HAP-1 (cell line): ENCODE measurements at regions not wholly inside any gene's neighbourhood (a gene's known extent, or its start where the extent isn't known, plus 50 kb on each side); places are given as distances from the start of the nearest gene placed in this dataset.

Experiments
- DNase-seq, 2 experiments: peaks; one replicate each; pipeline ENCODE4 v3.0.0-alpha.2; 2016 to 2020; ENCODE audit warnings: low spot score in 2 of 2
- H3K27me3 ChIP-seq: fragments of 250-450 bp; sonication (Bioruptor Pico); 2 replicates; pipeline ENCODE4 v1.5.1; 2020; ENCODE audit warnings: low read depth, mild to moderate bottlenecking, moderate library complexity
- H3K36me3 ChIP-seq: fragments of 250-450 bp; sonication (Bioruptor Pico); replicated peaks from 2 replicates; pipeline ENCODE4 v1.5.1; 2020; ENCODE audit warnings: mild to moderate bottlenecking
- H3K4me1 ChIP-seq: fragments of 250-450 bp; sonication (Bioruptor Pico); 2 replicates; pipeline ENCODE4 v1.5.1; 2020; ENCODE audit warnings: mild to moderate bottlenecking
- H3K4me3 ChIP-seq: fragments of 250-450 bp; sonication (Bioruptor Pico); 2 replicates; pipeline ENCODE4 v1.5.1; 2020; ENCODE audit warnings: mild to moderate bottlenecking, moderate library complexity
- H3K9me3 ChIP-seq: fragments of 250-450 bp; sonication (Bioruptor Pico); 2 replicates; pipeline ENCODE4 v1.5.1; 2020; ENCODE audit warnings: mild to moderate bottlenecking, moderate library complexity
- in situ Hi-C: fragments of 300-500 bp; cut with MboI; formaldehyde crosslinking; loops from 3 replicates; pipeline ENCODE4 v1.14.3; 2020; ENCODE audit warnings: low sequenced_read_pairs, inconsistent platforms, mixed read lengths

- Histone ChIP-seq H3K27me3 (no peaks in the 10 kb centered on the region; the same call in 1 of the 2 replicates), H3K9me3 (no peaks in the 10 kb centered on the region), H3K4me1 (no peaks in the 10 kb centered on the region), H3K4me3 (no peak overlapping the region), H3K36me3 (no peaks in the 10 kb centered on the region)
- DNase-seq = no peak
- in situ Hi-C loops = no loop called here
Measured at GRCh38 chr16:54397190-54397835, 110.7 kb upstream of the IRX3 start.

- no peak for DNase-seq
- H3K4me3 ChIP-seq = no peak overlapping the region
- H3K9me3 ChIP-seq = no peaks in the 10 kb centered on the region
- no peaks in the 10 kb centered on the region; the same call in 1 of the 2 replicates for H3K27me3 ChIP-seq
- H3K4me1 ChIP-seq = no peaks in the 10 kb centered on the region
- in situ Hi-C loops = no loop called here
- H3K36me3 ChIP-seq = no peaks in the 10 kb centered on the region
Measured at GRCh38 chr16:54389836-54390494, 103.4 kb upstream of the IRX3 start.

- H3K27me3 ChIP-seq = no peaks in the 10 kb centered on the region
- H3K4me3 ChIP-seq = no peak overlapping the region
- no peaks in the 10 kb centered on the region for H3K4me1 ChIP-seq
- in situ Hi-C loops = no loop called here
- H3K9me3 ChIP-seq = no peaks in the 10 kb centered on the region; the same call in 1 of the 2 replicates
- DNase-seq = no peak
- H3K36me3 ChIP-seq = no peaks in the 10 kb centered on the region
Measured at GRCh38 chr16:54385141-54385540, 98.6 kb upstream of the IRX3 start.

GRCh38 chr16:54381601-54382313 is 95.2 kb upstream of the IRX3 start:
- Histone ChIP-seq H3K9me3 (no peaks in the 10 kb centered on the region; the same call in 1 of the 2 replicates), H3K27me3 (no peaks in the 10 kb centered on the region), H3K36me3 (no peaks in the 10 kb centered on the region), H3K4me3 (no peak overlapping the region), H3K4me1 (no peaks in the 10 kb centered on the region)
- no peak for DNase-seq
- in situ Hi-C loops = no loop called here

- no peak for DNase-seq
- in situ Hi-C loops = no loop called here
- Histone ChIP-seq H3K9me3 (no peaks in the 10 kb centered on the region), H3K27me3 (no peaks in the 10 kb centered on the region), H3K36me3 (no peaks in the 10 kb centered on the region), H3K4me3 (no peak overlapping the region), H3K4me1 (no peaks in the 10 kb centered on the region)
Measured at GRCh38 chr16:54375071-54375470, 88.5 kb upstream of the IRX3 start.

GRCh38 chr16:54373534-54374520 is 87.2 kb upstream of the IRX3 start:
- no peaks in the 10 kb centered on the region for H3K4me1 ChIP-seq
- H3K4me3 ChIP-seq = no peak overlapping the region
- no peaks in the 10 kb centered on the region for H3K36me3 ChIP-seq
- no peaks in the 10 kb centered on the region for H3K27me3 ChIP-seq
- no peak for DNase-seq
- in situ Hi-C loops = no loop called here
- H3K9me3 ChIP-seq = no peaks in the 10 kb centered on the region

- no peaks in the 10 kb centered on the region for H3K36me3 ChIP-seq
- H3K4me3 ChIP-seq = no peak overlapping the region
- no peaks in the 10 kb centered on the region for H3K4me1 ChIP-seq
- in situ Hi-C loops = no loop called here
- DNase-seq = no peak
- no peaks in the 10 kb centered on the region for H3K27me3 ChIP-seq
- H3K9me3 ChIP-seq = no peaks in the 10 kb centered on the region
Measured at GRCh38 chr16:54370278-54371040, 83.9 kb upstream of the IRX3 start.

GRCh38 chr16:54369861-54370260 is 83.3 kb upstream of the IRX3 start:
- H3K36me3 ChIP-seq = no peaks in the 10 kb centered on the region
- no peaks in the 10 kb centered on the region for H3K9me3 ChIP-seq
- no peak for DNase-seq
- no peak overlapping the region for H3K4me3 ChIP-seq
- no peaks in the 10 kb centered on the region for H3K4me1 ChIP-seq
- no peaks in the 10 kb centered on the region for H3K27me3 ChIP-seq
- in situ Hi-C loops = no loop called here

- Histone ChIP-seq H3K9me3 (no peaks in the 10 kb centered on the region), H3K4me1 (no peaks in the 10 kb centered on the region), H3K27me3 (no peaks in the 10 kb centered on the region), H3K36me3 (no peaks in the 10 kb centered on the region), H3K4me3 (no peak overlapping the region)
- in situ Hi-C loops = no loop called here
- DNase-seq = no peak
Measured at GRCh38 chr16:54366943-54367342, 80.4 kb upstream of the IRX3 start.

GRCh38 chr16:54365990-54366634 is 79.5 kb upstream of the IRX3 start:
- no peak for DNase-seq

GRCh38 chr16:54363766-54364165 is 77.2 kb upstream of the IRX3 start:
- in situ Hi-C loops = no loop called here

More at GRCh38 chr16:54365990-54366634, 79.5 kb upstream of the IRX3 start:
- Histone ChIP-seq H3K9me3 (no peaks in the 10 kb centered on the region), H3K4me1 (no peaks in the 10 kb centered on the region), H3K27me3 (no peaks in the 10 kb centered on the region), H3K36me3 (no peaks in the 10 kb centered on the region), H3K4me3 (no peak overlapping the region)
- in situ Hi-C loops = no loop called here

GRCh38 chr16:54362591-54363206 is 76.1 kb upstream of the IRX3 start:
- H3K36me3 ChIP-seq = no peaks in the 10 kb centered on the region
- H3K4me1 ChIP-seq = peaks cover 5% of the 10 kb centered on the region
- H3K27me3 ChIP-seq = no peaks in the 10 kb centered on the region
- in situ Hi-C loops = no loop called here
- no peaks in the 10 kb centered on the region for H3K9me3 ChIP-seq
- DNase-seq = no peak
- no peak overlapping the region for H3K4me3 ChIP-seq

More at GRCh38 chr16:54363766-54364165, 77.2 kb upstream of the IRX3 start:
- no peaks in the 10 kb centered on the region for H3K9me3 ChIP-seq
- DNase-seq = no peak
- H3K36me3 ChIP-seq = no peaks in the 10 kb centered on the region
- H3K4me3 ChIP-seq = no peak overlapping the region
- peaks cover 5% of the 10 kb centered on the region for H3K4me1 ChIP-seq
- H3K27me3 ChIP-seq = no peaks in the 10 kb centered on the region
